Keratinocyte (primary cell): ENCODE measurements at regions not wholly inside any gene's neighbourhood (a gene's known extent, or its start where the extent isn't known, plus 50 kb on each side); places are given as distances from the start of the nearest gene placed in this dataset.
"Not testable (repeated sequence)": the region's sequence is repeated elsewhere in the genome, so short reads cannot be mapped to it uniquely, and the experiment has no call there.

Experiments
- DNase-seq: peaks from one replicate; pipeline ENCODE4 v3.0.0-alpha.2; 2011; ENCODE audit warnings: low read depth, missing footprints, low spot score
- FAIRE-seq: peaks from 2 replicates; lab custom pipeline; 2011; peaks lifted over from hg19 to GRCh38; lab: Jason Lieb, UNC
- H2AFZ ChIP-seq: 2 replicates; pipeline ENCODE4 v1.6.0; 2012; ENCODE audit warnings: low read length, control low read depth, inconsistent platforms; ENCODE audit not compliant: control insufficient read depth
- H3K27ac ChIP-seq: 2 replicates; pipeline ENCODE4 v1.5.1; 2011; ENCODE audit warnings: low read length; ENCODE audit not compliant: control insufficient read depth, insufficient read depth
- H3K27me3 ChIP-seq: 3 replicates; pipeline ENCODE4 v1.6.0; 2011; ENCODE audit warnings: low read length; ENCODE audit not compliant: control insufficient read depth, insufficient read depth; ENCODE audit errors: extremely low read depth
- H3K36me3 ChIP-seq, 2 experiments: 2 replicates in 1 of 2; 3 replicates in 1 of 2; pipeline ENCODE4 v1.5.1; 2011; ENCODE audit warnings: low read length in 2 of 2, mild to moderate bottlenecking in 1 of 2; ENCODE audit not compliant: control insufficient read depth in 2 of 2, insufficient read depth in 2 of 2; ENCODE audit errors: extremely low read depth in 1 of 2
- H3K4me1 ChIP-seq: 3 replicates; pipeline ENCODE4 v1.5.1; 2011; ENCODE audit warnings: low read length; ENCODE audit not compliant: control insufficient read depth, insufficient read depth; ENCODE audit errors: extremely low read depth
- H3K4me2 ChIP-seq: 3 replicates; pipeline ENCODE4 v1.6.0; 2011; ENCODE audit warnings: low read depth, low read length; ENCODE audit not compliant: control insufficient read depth, insufficient read depth; ENCODE audit errors: extremely low read depth
- H3K4me3 ChIP-seq, 3 experiments: fragments of 200-600 bp in 1 of 3; sonication (generic) in 1 of 3; 2 replicates in 2 of 3; 3 replicates in 1 of 3; pipeline ENCODE4 v1.5.1; 2011 to 2016; ENCODE audit warnings: low read length in 3 of 3, mild to moderate bottlenecking in 3 of 3, control low read depth in 2 of 3, inconsistent platforms in 1 of 3, low read depth in 1 of 3, mixed read lengths in 1 of 3, mixed run types in 1 of 3, moderate library complexity in 1 of 3; ENCODE audit not compliant: control insufficient read depth in 2 of 3, insufficient read depth in 2 of 3; ENCODE audit errors: extremely low read depth in 1 of 3
- H3K79me2 ChIP-seq: 2 replicates; pipeline ENCODE4 v1.6.0; 2012; ENCODE audit warnings: low read length; ENCODE audit not compliant: control insufficient read depth, insufficient read depth
- H3K9ac ChIP-seq: 3 replicates; pipeline ENCODE4 v1.6.0; 2011; ENCODE audit warnings: low read length; ENCODE audit not compliant: control insufficient read depth, insufficient read depth; ENCODE audit errors: extremely low read depth
- H3K9me1 ChIP-seq: 3 replicates; pipeline ENCODE4 v1.6.0; 2011; ENCODE audit warnings: low read length; ENCODE audit not compliant: control insufficient read depth, insufficient read depth; ENCODE audit errors: extremely low read depth
- H3K9me3 ChIP-seq: 2 replicates; pipeline ENCODE4 v1.5.1; 2012; ENCODE audit warnings: low read depth, low read length; ENCODE audit not compliant: control insufficient read depth
- H4K20me1 ChIP-seq: 3 replicates; pipeline ENCODE4 v1.6.0; 2011; ENCODE audit warnings: low read length; ENCODE audit not compliant: control insufficient read depth, insufficient read depth; ENCODE audit errors: extremely low read depth
- CTCF ChIP-seq, 3 experiments: IDR thresholded peaks in 1 of 3; conservative IDR thresholded peaks in 1 of 3; optimal IDR thresholded peaks in 1 of 3; 2 replicates in 2 of 3; 3 replicates in 1 of 3; pipeline versions ENCODE3 to v1.5.1; 2011; ENCODE audit warnings: low read length in 3 of 3, mild to moderate bottlenecking in 3 of 3, moderate library complexity in 2 of 3, control low read depth in 1 of 3, inconsistent platforms in 1 of 3; ENCODE audit not compliant: insufficient read depth in 2 of 3; ENCODE audit errors: extremely low read depth in 1 of 3
- EZH2 ChIP-seq: IDR thresholded peaks from one replicate; pipeline ENCODE4 v1.6.1; 2012; ENCODE audit warnings: inconsistent platforms, mild to moderate bottlenecking, low read length, moderate library complexity
- dilution Hi-C: fragments of 300-500 bp; cut with MboI; formaldehyde crosslinking; loops from one replicate; pipeline ENCODE4 v1.7.0; 2020; ENCODE audit warnings: low sequenced_read_pairs; ENCODE audit not compliant: extremely low pct_ligation_motif_present

GRCh38 chr10:109647627-109648026 is 275.7 kb downstream of the XPNPEP1 start:
- no peak overlapping the region for H3K27ac ChIP-seq
- H3K27me3 ChIP-seq: no peaks in the 10 kb centered on the region
- H3K9me3 ChIP-seq: no peaks in the 10 kb centered on the region
- no peak for DNase-seq
- H4K20me1 ChIP-seq: no peaks in the 10 kb centered on the region
- no peaks in the 10 kb centered on the region for H3K36me3 ChIP-seq
- H3K4me3 ChIP-seq: no peak overlapping the region
- no peak overlapping the region for H3K9ac ChIP-seq
- dilution Hi-C loops: no loop called here
- no peak overlapping the region for H3K4me2 ChIP-seq
- H2AFZ ChIP-seq: no peak overlapping the region
- H3K79me2 ChIP-seq: no peaks in the 10 kb centered on the region
- no peaks in the 10 kb centered on the region for H3K9me1 ChIP-seq
- no peak for TF ChIP-seq CTCF (optimal IDR thresholded peaks at IDR 0.05 in 1 of 3, IDR thresholded peaks at IDR 0.05 in 1 of 3, conservative IDR thresholded peaks at IDR 0.05 in 1 of 3; ENCODE audit: extremely low read depth in 1 of 3, insufficient read depth in 2 of 3, low read length in 3 of 3)
- TF ChIP-seq EZH2: no peak
- no peak for FAIRE-seq
- no peaks in the 10 kb centered on the region for H3K4me1 ChIP-seq

GRCh38 chr10:109633846-109634245 is 289.5 kb downstream of the XPNPEP1 start:
- Histone ChIP-seq H3K27me3 (no peaks in the 10 kb centered on the region), H3K9ac (no peak overlapping the region), H3K79me2 (no peaks in the 10 kb centered on the region), H4K20me1 (no peaks in the 10 kb centered on the region), H3K4me3 (no peak overlapping the region), H3K9me3 (no peaks in the 10 kb centered on the region), H3K4me1 (no peaks in the 10 kb centered on the region), H3K36me3 (no peaks in the 10 kb centered on the region), H2AFZ (no peak overlapping the region), H3K4me2 (no peak overlapping the region), H3K27ac (no peak overlapping the region), H3K9me1 (no peaks in the 10 kb centered on the region)
- no peak for FAIRE-seq
- dilution Hi-C loops: no loop called here
- TF ChIP-seq EZH2: no peak
- no peak for TF ChIP-seq CTCF (optimal IDR thresholded peaks at IDR 0.05 in 1 of 3, IDR thresholded peaks at IDR 0.05 in 1 of 3, conservative IDR thresholded peaks at IDR 0.05 in 1 of 3; ENCODE audit: extremely low read depth in 1 of 3, insufficient read depth in 2 of 3, low read length in 3 of 3)
- no peak for DNase-seq

- H4K20me1 ChIP-seq, H3K36me3 ChIP-seq, FAIRE-seq, H2AFZ ChIP-seq, H3K27ac ChIP-seq, H3K9me1 ChIP-seq, dilution Hi-C loops, H3K9me3 ChIP-seq, H3K79me2 ChIP-seq, H3K4me1 ChIP-seq, H3K27me3 ChIP-seq, H3K9ac ChIP-seq, H3K4me3 ChIP-seq, DNase-seq, H3K4me2 ChIP-seq: not testable (repeated sequence)
Observed at GRCh38 chr10:109633017-109633416, 290.3 kb downstream of the XPNPEP1 start.
